Heart left ventricle (tissue), 16 donors: ENCODE measurements at regions not wholly inside any gene's neighbourhood (a gene's known extent, or its start where the extent isn't known, plus 50 kb on each side); places are given as distances from the start of the nearest gene placed in this dataset.
"Not testable (repeated sequence)": the region's sequence is repeated elsewhere in the genome, so short reads cannot be mapped to it uniquely, and the experiment has no call there.

Source experiments
- ATAC-seq, 4 donors: fragments of 200-7000 bp; cut with Tn5 transposase; one replicate each; pipeline ENCODE4 v1.9.1; 2020 to 2022; ENCODE audit warnings: moderate library complexity in 4 of 4, mild to moderate bottlenecking in 3 of 4, moderate number of reproducible peaks in 1 of 4
- DNase-seq, 5 donors: peaks; one replicate each; pipeline ENCODE4 v3.0.0-alpha.2; 2020
- H3K27ac ChIP-seq, 12 donors: fragments of 200-600 bp; sonication (generic) in 4 of 12; one replicate each; pipeline versions ENCODE4 v1.5.0 to v1.8.0; 2016 to 2022; ENCODE audit warnings: mild to moderate bottlenecking in 2 of 12
- H3K27me3 ChIP-seq, 9 donors: fragments of 200-600 bp; sonication (generic) in 2 of 9; one replicate each; pipeline versions ENCODE4 v1.5.1 to v1.8.0; 2016 to 2022; ENCODE audit warnings: mild to moderate bottlenecking in 3 of 9
- H3K36me3 ChIP-seq, 9 donors: fragments of 200-600 bp; sonication (generic) in 2 of 9; one replicate each; pipeline versions ENCODE4 v1.5.0 to v1.8.0; 2018 to 2022; ENCODE audit warnings: mild to moderate bottlenecking in 2 of 9
- H3K4me1 ChIP-seq, 12 donors: fragments of 200-600 bp; sonication (generic) in 4 of 12; one replicate each; pipeline versions ENCODE4 v1.5.0 to v1.8.0; 2016 to 2022; ENCODE audit warnings: mild to moderate bottlenecking in 3 of 12
- H3K4me3 ChIP-seq, 12 donors: fragments of 200-600 bp; sonication (generic) in 4 of 12; one replicate each; pipeline versions ENCODE4 v1.5.0 to v1.8.0; 2017 to 2022; ENCODE audit warnings: mild to moderate bottlenecking in 9 of 12, moderate library complexity in 4 of 12
- H3K9me3 ChIP-seq, 12 donors: fragments of 200-600 bp; sonication (generic) in 4 of 12; one replicate each; pipeline versions ENCODE4 v1.5.0 to v1.8.0; 2016 to 2022; ENCODE audit warnings: mild to moderate bottlenecking in 1 of 12
- CTCF ChIP-seq, 12 donors: fragments of 200-600 bp; sonication (generic) in 4 of 12; IDR thresholded peaks; one replicate each; pipeline versions ENCODE4 v1.5.0 to v1.8.0; 2018 to 2022; ENCODE audit warnings: antibody characterized with exemption in 12 of 12, mild to moderate bottlenecking in 5 of 12
- POLR2A ChIP-seq, 2 donors: fragments of 450-650 bp; IDR thresholded peaks; one replicate each; pipeline ENCODE4 v1.6.1; 2017; ENCODE audit warnings: antibody characterized with exemption in 2 of 2, mild to moderate bottlenecking in 2 of 2, moderate library complexity in 2 of 2
- WGBS, 4 donors: extraction: QIAGEN DNeasy Blood & Tissue Kit in 2 of 4; methylation state at CpG; one replicate each; pipeline versions ENCODE4 v1.1.5 to v1.1.7; 2013 to 2018; 5-methylcytosine and 5-hydroxymethylcytosine counted together
- intact Hi-C, 10 donors: fragments of 100-400 bp; cut with DNase I; formaldehyde crosslinking; loops; one replicate each; pipeline versions ENCODE4 v1.11.1 to v1.14.2; 2022
- donor health status: ischemic (EF 13 %, LVEDD 7.1; RV severe dilation, severe dysfunction).
- donor health status: healthy with polysubstance abuse.
- donor health status: DM: no; HTN: yes; CAD: no.
- donor health status: DM: no; HTN: no; CAD: no.
- donor health status: ischemic (EF 25% LVEDD 6.9; RV normal size, moderate dysfunction).
- donor health status: ischemic (EF 25% LVEDD 5.7; RV mildly dilated, moderate dysfunction).
- donor health status: healthy.
- donor health status: DM: yes; HTN: yes; CAD: no.
- donor health status: ischemic (EF 35%, LVEDD 5.7; RV mildly dilated, moderate dysfunction).
- donor health status: nonischemic (EF 11% LVEDD 7.7; RV severe dilation, severe dysfunction).
- donor health status: DM: yes; HTN: yes; CAD: no.
- donor health status: PGD.
- donor health status: ischemic (EF 29% LVEDD 5.4; RV normal size, mild dysfunction).
- donor health status: nonischemic (EF 23%, LVEDD 6.1; RV moderate dilation, normal function).

- ATAC-seq: no peak
- Histone ChIP-seq H3K9me3 (peaks cover 0 to 28% (median 1%) of the 10 kb centered on the region in 12 donors), H3K4me1 (no peaks in the 10 kb centered on the region), H3K4me3 (no peak overlapping the region), H3K27ac (no peak overlapping the region), H3K36me3 (no peaks in the 10 kb centered on the region), H3K27me3 (no peaks in the 10 kb centered on the region)
- intact Hi-C loops: no loop called here
- 44 to 95% (median 93%) methylated on average over 1 of the region's 1 CpG for whole genome bisulfite sequencing, 4 donors
- no peak for DNase-seq
- no peak for TF ChIP-seq CTCF (IDR thresholded peaks at IDR 0.05)
- no peak for TF ChIP-seq POLR2A (IDR thresholded peaks at IDR 0.05)
Observed at GRCh38 chr2:160592401-160592800, 98.8 kb upstream of the RBMS1 start.

GRCh38 chr2:160592993-160593392 lies 99.4 kb upstream of the RBMS1 start:
- Histone ChIP-seq H3K27ac (no peak overlapping the region), H3K9me3 (peaks cover 0 to 28% (median 1%) of the 10 kb centered on the region in 12 donors), H3K27me3 (no peaks in the 10 kb centered on the region), H3K36me3 (no peaks in the 10 kb centered on the region), H3K4me3 (no peak overlapping the region), H3K4me1 (no peaks in the 10 kb centered on the region)
- intact Hi-C loops: no loop called here
- no peak for TF ChIP-seq POLR2A (IDR thresholded peaks at IDR 0.05)
- TF ChIP-seq CTCF (IDR thresholded peaks at IDR 0.05): no peak
- ATAC-seq: no peak
- DNase-seq: no peak

GRCh38 chr2:160596441-160596840 lies 102.8 kb upstream of the RBMS1 start:
- TF ChIP-seq POLR2A (IDR thresholded peaks at IDR 0.05) (no peak), CTCF (IDR thresholded peaks at IDR 0.05) (no peak)
- Histone ChIP-seq H3K4me1 (no peaks in the 10 kb centered on the region), H3K27me3 (no peaks in the 10 kb centered on the region), H3K4me3 (no peak overlapping the region), H3K36me3 (no peaks in the 10 kb centered on the region), H3K9me3 (peaks cover 0 to 28% (median 1%) of the 10 kb centered on the region in 12 donors), H3K27ac (no peak overlapping the region)
- DNase-seq (no peak), ATAC-seq (no peak)
- intact Hi-C loops: no loop called here

GRCh38 chr2:160600437-160600836 lies 106.8 kb upstream of the RBMS1 start:
- WGBS, 4 donors: 77 to 98% (median 86%) methylated on average over 1 of the region's 1 CpG
- intact Hi-C loops: not testable (repeated sequence)

GRCh38 chr2:160602073-160602472 lies 108.5 kb upstream of the RBMS1 start:
- TF ChIP-seq CTCF (IDR thresholded peaks at IDR 0.05): no peak
- TF ChIP-seq POLR2A (IDR thresholded peaks at IDR 0.05): no peak
- Histone ChIP-seq H3K4me1 (no peaks in the 10 kb centered on the region), H3K27me3 (no peaks in the 10 kb centered on the region), H3K9me3 (no peaks in the 10 kb centered on the region), H3K27ac (no peak overlapping the region), H3K4me3 (no peak overlapping the region), H3K36me3 (no peaks in the 10 kb centered on the region)
- intact Hi-C loops: no loop called here
- no peak for ATAC-seq
- 93 to 100% (median 97%) methylated on average over 2 of the region's 2 CpGs for WGBS, 4 donors
- DNase-seq: no peak

More at GRCh38 chr2:160600437-160600836, 106.8 kb upstream of the RBMS1 start:
- not testable (repeated sequence) for H3K27ac ChIP-seq, H3K9me3 ChIP-seq, H3K27me3 ChIP-seq, H3K4me3 ChIP-seq, H3K4me1 ChIP-seq, ATAC-seq, DNase-seq, H3K36me3 ChIP-seq
